Testis (tissue), 2 donors: ENCODE measurements at regions not wholly inside any gene's neighbourhood (a gene's known extent, or its start where the extent isn't known, plus 50 kb on each side); places are given as distances from the start of the nearest gene placed in this dataset.

Experiments
- DNase-seq: peaks from one replicate; pipeline ENCODE4 v3.0.0-alpha.2; 2019
- H3K27ac ChIP-seq, 2 donors: fragments of 200-600 bp; sonication (generic); one replicate each; pipeline ENCODE4 v1.5.1; 2019
- H3K27me3 ChIP-seq: fragments of 200-600 bp; sonication (generic); one replicate; pipeline ENCODE4 v1.5.1; 2019
- H3K36me3 ChIP-seq: fragments of 200-600 bp; sonication (generic); one replicate; pipeline ENCODE4 v1.5.1; 2017; ENCODE audit warnings: low read depth; ENCODE audit errors: missing control alignments
- H3K4me1 ChIP-seq: fragments of 200-600 bp; sonication (generic); one replicate; pipeline ENCODE4 v1.5.1; 2019
- H3K4me3 ChIP-seq, 2 donors: fragments of 200-600 bp; sonication (generic); one replicate each; pipeline ENCODE4 v1.5.1; 2017 to 2019
- H3K9me3 ChIP-seq: fragments of 200-600 bp; sonication (generic); one replicate; pipeline ENCODE4 v1.5.1; 2017
- CTCF ChIP-seq, 3 experiments: fragments of 450-650 bp in 2 of 3; fragments of 200-600 bp in 1 of 3; sonication (generic) in 1 of 3; IDR thresholded peaks; one replicate each; pipeline ENCODE4 v1.5.1; 2016 to 2019; ENCODE audit warnings: antibody characterized with exemption in 3 of 3, mild to moderate bottlenecking in 2 of 3, moderate library complexity in 1 of 3
- POLR2A ChIP-seq: fragments of 450-650 bp; IDR thresholded peaks from one replicate; pipeline ENCODE4 v1.6.1; 2017; ENCODE audit warnings: antibody characterized with exemption, mild to moderate bottlenecking, moderate library complexity
- WGBS, 2 donors: methylation state at CpG; one replicate each; pipeline ENCODE4 v1.1.5; 2018; 5-methylcytosine and 5-hydroxymethylcytosine counted together
- intact Hi-C: fragments of 100-400 bp; cut with DNase I; formaldehyde crosslinking; loops from one replicate; pipeline ENCODE4 v1.15.1; 2023; ENCODE audit warnings: low total_unique reads

DNA sequence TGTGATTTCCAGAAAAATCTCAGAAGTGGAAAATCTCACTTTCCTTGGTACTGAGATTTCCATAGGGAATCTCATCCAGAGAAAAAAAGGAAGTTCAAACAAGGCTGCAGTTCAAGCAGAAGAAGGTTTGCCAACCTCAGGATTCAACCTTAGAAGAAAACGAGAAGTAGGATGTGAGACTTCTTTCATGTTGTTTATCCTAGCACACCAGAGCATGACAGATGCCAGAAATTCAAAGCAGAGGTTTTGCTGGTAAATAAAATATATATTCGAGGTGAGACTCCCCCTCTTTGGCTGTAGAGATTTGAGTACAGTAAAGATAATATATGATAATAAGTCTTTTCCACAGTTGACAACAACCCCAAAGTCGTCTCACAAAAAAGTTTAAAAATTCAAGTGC is 116.9 kb upstream of the SMC2 start:
- Histone ChIP-seq H3K27me3 (no peaks in the 10 kb centered on the region), H3K36me3 (no peaks in the 10 kb centered on the region), H3K27ac (no peak overlapping the region), H3K9me3 (no peaks in the 10 kb centered on the region), H3K4me1 (no peaks in the 10 kb centered on the region), H3K4me3 (no peak overlapping the region)
- DNase-seq = no peak
- intact Hi-C loops = no loop called here
- WGBS, 2 donors = 77 to 81% methylated on average over 3 of the region's 3 CpGs
- no peak for TF ChIP-seq POLR2A
- TF ChIP-seq CTCF (IDR thresholded peaks at IDR 0.05) = no peak

DNA sequence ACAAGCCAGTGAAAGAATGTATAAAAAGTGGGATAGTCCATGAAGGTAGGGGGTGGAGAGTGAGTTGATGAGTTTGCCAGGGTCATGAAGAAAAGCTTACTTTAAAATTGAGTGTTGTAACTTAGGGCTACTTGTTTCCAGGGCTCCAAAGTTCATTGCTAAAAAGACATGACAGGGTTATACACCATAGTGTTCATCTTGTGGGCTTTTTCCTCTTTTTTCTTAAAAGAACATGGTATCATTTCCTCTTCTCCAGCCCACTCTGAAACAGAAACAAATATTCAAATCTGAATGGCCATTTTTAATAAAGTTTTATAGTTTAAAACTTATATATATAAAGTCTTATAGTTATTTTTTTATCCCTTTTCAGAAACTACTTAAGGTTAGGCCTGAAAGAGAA is 115.7 kb upstream of the SMC2 start:
- Histone ChIP-seq H3K4me3 (no peak overlapping the region), H3K4me1 (no peaks in the 10 kb centered on the region), H3K27ac (no peak overlapping the region), H3K27me3 (no peaks in the 10 kb centered on the region), H3K36me3 (no peaks in the 10 kb centered on the region), H3K9me3 (no peaks in the 10 kb centered on the region)
- DNase-seq = no peak
- intact Hi-C loops = no loop called here
- TF ChIP-seq CTCF (IDR thresholded peaks at IDR 0.05) (no peak), POLR2A (no peak)

DNA sequence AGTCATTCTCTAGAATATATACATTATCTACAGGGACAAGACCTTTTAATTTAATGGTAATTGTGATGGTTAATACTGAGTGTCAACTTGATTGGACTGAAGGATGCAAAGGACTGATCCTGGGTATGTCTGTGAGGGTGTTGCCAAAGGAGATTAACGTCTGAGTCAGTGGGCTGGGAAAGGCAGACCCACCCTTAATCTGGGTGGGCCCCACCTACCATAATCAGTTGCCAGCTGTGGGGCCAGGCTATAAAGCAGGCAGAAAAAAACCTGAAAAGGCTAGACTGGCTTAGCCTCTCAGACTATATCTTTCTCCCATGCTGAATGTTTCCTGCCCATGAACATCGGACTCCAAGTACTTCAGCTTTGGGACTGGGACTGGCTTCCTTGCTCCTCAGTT is 112.2 kb upstream of the SMC2 start:
- intact Hi-C loops = no loop called here
- H3K27ac ChIP-seq = no peak overlapping the region
- H3K4me3 ChIP-seq = no peak overlapping the region
- no peaks in the 10 kb centered on the region for H3K36me3 ChIP-seq
- H3K27me3 ChIP-seq = no peaks in the 10 kb centered on the region
- 86 to 92% methylated on average over 2 of the region's 2 CpGs for WGBS, 2 donors
- TF ChIP-seq CTCF (IDR thresholded peaks at IDR 0.05) (no peak), POLR2A (no peak)
- no peaks in the 10 kb centered on the region for H3K9me3 ChIP-seq
- no peaks in the 10 kb centered on the region for H3K4me1 ChIP-seq
- no peak for DNase-seq

- intact Hi-C loops = no loop called here
- H3K36me3 ChIP-seq = no peaks in the 10 kb centered on the region
- no peaks in the 10 kb centered on the region for H3K4me1 ChIP-seq
- WGBS, 2 donors = 89 to 96% methylated on average over 1 of the region's 1 CpG
- no peak overlapping the region for H3K27ac ChIP-seq
- TF ChIP-seq CTCF (IDR thresholded peaks at IDR 0.05) (no peak), POLR2A (no peak)
- no peaks in the 10 kb centered on the region for H3K9me3 ChIP-seq
- no peak overlapping the region for H3K4me3 ChIP-seq
- no peak for DNase-seq
- no peaks in the 10 kb centered on the region for H3K27me3 ChIP-seq
These were observed 109.0 kb upstream of the SMC2 start for GRCh38 chr9:103985077-103985476.

DNA sequence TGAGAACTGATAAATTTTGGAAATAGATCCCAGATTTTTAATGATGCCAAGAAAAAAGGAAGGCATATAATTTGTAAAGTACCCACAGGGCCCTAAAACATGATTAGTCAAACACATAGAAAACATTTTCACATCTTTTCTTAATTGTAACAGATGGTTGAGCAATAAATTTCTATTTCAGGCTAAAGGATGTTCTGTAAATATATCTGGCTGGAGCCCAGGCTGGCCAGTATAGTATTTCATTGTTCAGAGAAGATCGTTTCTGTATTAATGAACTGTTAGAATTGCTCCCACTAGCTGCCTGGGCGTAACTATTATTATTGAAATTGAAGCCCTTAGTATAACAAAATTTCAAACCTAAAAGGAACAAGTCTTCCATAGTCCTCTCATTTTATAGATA is 105.3 kb upstream of the SMC2 start:
- DNase-seq = no peak
- no peaks in the 10 kb centered on the region for H3K9me3 ChIP-seq
- intact Hi-C loops = no loop called here
- TF ChIP-seq CTCF (IDR thresholded peaks at IDR 0.05) = no peak
- TF ChIP-seq POLR2A = no peak
- H3K27me3 ChIP-seq = no peaks in the 10 kb centered on the region
- 76 to 82% methylated on average over 2 of the region's 2 CpGs for WGBS, 2 donors
- H3K4me1 ChIP-seq = no peaks in the 10 kb centered on the region
- no peak overlapping the region for H3K4me3 ChIP-seq
- H3K27ac ChIP-seq = no peak overlapping the region
- no peaks in the 10 kb centered on the region for H3K36me3 ChIP-seq
